GM10266 (cell line): ENCODE measurements at regions not wholly inside any gene's neighbourhood (a gene's known extent, or its start where the extent isn't known, plus 50 kb on each side); places are given as distances from the start of the nearest gene placed in this dataset.
"Not testable (repeated sequence)": the region's sequence is repeated elsewhere in the genome, so short reads cannot be mapped to it uniquely, and the experiment has no call there.

Experiments
- DNase-seq: peaks from one replicate; pipeline ENCODE4 v3.0.0; 2012; ENCODE audit errors: extremely low spot score
- TF ChIP-seq, protein P1 (sequence below): IDR thresholded peaks from 2 replicates; pipeline ENCODE4 v1.5.1; 2012; ENCODE audit warnings: mild to moderate bottlenecking, low read depth; ENCODE audit not compliant: control insufficient read depth, insufficient read depth; ENCODE audit errors: missing control alignments

- no peak for DNase-seq
- TF ChIP-seq, protein P1, sequence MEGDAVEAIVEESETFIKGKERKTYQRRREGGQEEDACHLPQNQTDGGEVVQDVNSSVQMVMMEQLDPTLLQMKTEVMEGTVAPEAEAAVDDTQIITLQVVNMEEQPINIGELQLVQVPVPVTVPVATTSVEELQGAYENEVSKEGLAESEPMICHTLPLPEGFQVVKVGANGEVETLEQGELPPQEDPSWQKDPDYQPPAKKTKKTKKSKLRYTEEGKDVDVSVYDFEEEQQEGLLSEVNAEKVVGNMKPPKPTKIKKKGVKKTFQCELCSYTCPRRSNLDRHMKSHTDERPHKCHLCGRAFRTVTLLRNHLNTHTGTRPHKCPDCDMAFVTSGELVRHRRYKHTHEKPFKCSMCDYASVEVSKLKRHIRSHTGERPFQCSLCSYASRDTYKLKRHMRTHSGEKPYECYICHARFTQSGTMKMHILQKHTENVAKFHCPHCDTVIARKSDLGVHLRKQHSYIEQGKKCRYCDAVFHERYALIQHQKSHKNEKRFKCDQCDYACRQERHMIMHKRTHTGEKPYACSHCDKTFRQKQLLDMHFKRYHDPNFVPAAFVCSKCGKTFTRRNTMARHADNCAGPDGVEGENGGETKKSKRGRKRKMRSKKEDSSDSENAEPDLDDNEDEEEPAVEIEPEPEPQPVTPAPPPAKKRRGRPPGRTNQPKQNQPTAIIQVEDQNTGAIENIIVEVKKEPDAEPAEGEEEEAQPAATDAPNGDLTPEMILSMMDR, result no peak
These were observed 986.9 kb upstream of the SEMA6A start for GRCh38 chr5:117561531-117561930.

DNA sequence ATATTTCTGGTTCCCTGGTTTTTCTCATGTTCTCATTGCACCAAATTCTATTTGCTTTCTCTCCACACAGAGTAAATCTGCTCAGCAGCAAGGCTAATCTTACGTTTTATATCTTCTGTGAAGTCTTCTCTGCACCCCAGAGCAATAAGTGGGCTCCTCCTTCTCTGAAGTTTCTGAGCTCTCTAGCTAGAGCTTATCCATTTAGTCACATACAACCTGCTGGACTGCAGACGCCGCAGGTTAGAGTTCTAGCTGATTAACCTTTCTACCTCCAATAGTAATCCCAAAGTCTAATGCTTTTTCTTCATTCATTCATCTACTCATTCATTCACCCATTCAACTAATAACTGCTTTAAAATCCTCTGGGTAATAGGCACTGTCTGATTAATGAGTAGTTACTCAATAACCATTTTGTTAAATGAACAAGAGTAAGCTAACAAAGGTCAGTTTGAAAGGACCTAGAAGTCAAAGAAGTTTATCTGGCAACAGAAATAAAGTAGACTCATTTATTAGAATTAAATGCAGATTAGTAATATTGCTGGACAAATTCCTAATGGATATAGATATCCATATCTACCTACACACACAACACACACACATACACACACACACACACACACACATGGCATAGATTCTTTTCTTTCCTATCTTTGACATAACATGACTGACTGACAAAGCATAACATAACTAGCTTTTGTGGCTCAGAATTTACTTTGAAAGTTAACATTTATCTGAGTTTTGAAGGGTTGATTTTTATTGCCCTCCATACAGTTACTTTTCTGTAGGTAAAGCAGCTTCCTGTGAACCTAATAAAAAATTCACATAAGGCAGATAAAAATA is 984.6 kb upstream of the SEMA6A start:
- TF ChIP-seq, protein P1, result no peak
- no peak for DNase-seq

DNA sequence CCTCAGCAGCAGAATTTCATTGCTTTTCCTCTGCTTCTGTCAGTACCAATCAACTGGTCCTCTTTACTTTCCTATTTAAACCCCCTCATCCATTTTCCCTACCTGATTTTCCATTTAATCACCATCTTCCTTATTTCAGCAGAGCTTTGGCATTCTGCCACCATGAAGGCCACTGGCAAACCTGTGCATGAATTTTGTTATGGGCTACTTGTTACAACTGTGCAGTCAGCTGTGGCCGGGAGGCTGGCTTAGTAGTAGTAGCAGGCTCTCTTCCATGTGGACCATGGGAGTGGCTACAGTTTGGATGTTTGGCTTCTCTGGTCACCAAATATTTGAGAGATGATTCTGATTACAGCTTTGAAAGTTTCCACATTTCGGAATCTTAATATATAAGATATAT is 976.6 kb upstream of the SEMA6A start:
- TF ChIP-seq, protein P1, result no peak
- DNase-seq, result no peak

DNA sequence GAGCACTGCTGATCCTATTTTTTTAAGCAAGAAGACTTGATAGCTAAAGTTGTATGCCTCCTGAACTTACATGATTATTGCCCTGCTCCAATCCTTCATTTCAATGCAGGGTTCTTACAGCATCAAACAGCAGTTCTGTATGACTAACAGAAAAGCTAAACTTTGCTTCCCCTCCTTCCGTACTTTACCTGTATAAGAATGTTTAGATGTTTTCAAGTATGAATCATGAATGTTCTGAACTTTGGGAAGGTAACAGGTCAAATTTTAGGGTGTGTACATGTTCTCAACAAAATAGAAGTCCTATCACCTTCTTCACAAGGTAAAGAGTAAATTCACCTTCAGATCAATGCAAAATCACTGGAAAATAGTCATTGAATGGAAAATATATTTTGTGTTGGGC is 972.6 kb upstream of the SEMA6A start:
- TF ChIP-seq, protein P1, result no peak

DNA sequence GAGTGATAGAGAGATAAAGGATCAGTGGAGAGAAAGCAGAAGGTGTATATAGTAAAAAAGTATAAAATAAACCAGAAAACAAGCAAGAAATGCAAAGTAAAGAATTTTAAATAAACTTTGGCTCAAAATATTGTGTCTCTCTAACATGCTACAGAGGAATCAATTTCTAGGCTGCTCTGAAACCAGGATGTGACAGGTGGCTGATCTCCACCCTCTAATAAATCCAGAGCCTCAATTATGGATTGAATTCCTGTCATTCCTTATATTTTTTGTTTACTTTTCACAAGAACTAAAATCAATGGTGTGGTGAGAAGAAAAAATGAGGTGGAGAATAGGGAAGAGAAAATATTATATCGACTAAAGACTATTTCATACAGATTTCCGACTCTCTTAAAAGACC is 965.1 kb upstream of the SEMA6A start:
- no peak for DNase-seq
- TF ChIP-seq, protein P1, result no peak

More for the DNA sequence above, 972.6 kb upstream of the SEMA6A start:
- no peak for DNase-seq

DNA sequence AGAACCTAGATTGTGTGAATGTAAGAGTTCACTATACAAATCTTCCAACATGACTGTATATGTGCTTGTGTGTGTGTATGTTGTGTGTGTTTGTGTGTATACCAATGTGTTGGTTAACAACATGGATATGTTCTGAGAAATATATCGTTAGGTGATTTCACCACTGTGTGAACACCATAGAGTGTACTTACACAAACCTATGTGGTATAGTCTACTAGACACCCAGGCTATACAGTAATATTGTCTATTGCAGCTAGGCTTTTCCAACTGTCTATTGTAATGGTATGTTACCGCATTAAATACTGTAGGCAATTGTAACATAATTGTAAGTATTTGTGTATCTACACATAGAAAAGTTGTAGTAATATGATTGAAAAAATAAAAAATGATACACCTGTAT is 959.2 kb upstream of the SEMA6A start:
- no peak for DNase-seq
- TF ChIP-seq, protein P1, result no peak

GRCh38 chr5:117533051-117533670 is 958.5 kb upstream of the SEMA6A start:
- DNase-seq, result not testable (repeated sequence)
